ENCODE measurements at regions not wholly inside any gene's neighbourhood (a gene's known extent, or its start where the extent isn't known, plus 50 kb on each side); places are given as distances from the start of the nearest gene placed in this dataset.

DNA sequence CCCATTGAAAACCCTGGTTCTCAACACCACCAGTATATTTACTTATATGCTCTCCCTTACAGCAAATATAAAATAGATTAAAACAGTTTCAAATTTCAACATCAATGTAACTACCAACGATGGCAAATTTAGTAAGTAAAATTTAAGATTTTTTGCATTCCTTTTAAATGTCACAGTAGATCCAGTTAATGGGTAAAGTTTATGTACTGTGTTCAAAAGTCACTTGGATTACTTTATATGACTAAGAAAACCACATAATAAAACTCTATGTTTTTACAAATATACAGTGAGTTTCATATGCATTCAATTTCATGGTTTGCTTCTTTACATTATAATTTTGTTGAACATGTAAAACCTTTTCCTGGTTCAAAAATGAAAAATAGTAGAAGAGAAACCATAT, 364.6 kb downstream of the AASDHPPT start:
- no peak overlapping the region for H3K4me2 ChIP-seq (replicated peaks; ENCODE audit: extremely low read depth, low read length, poor library complexity, severe bottlenecking)
- H3K9me3 ChIP-seq (replicated peaks in 1 of 2; ENCODE audit: control insufficient read depth in 1 of 2, insufficient read depth in 1 of 2, low read length in 2 of 2) = peaks cover 0 to 5% of the 10 kb centered on the region in 2 donors
- H3K4me3 ChIP-seq (replicated peaks in 1 of 3; ENCODE audit: low read depth in 2 of 3, low read length in 3 of 3) = no peak overlapping the region
- H3K27me3 ChIP-seq (ENCODE audit: control insufficient read depth in 2 of 2, insufficient read depth in 2 of 2, low read length in 2 of 2) = no peaks in the 10 kb centered on the region
- DNase-seq = no peak
- no peaks in the 10 kb centered on the region for H3K4me1 Mint-ChIP-seq
- TF ChIP-seq, protein P1, sequence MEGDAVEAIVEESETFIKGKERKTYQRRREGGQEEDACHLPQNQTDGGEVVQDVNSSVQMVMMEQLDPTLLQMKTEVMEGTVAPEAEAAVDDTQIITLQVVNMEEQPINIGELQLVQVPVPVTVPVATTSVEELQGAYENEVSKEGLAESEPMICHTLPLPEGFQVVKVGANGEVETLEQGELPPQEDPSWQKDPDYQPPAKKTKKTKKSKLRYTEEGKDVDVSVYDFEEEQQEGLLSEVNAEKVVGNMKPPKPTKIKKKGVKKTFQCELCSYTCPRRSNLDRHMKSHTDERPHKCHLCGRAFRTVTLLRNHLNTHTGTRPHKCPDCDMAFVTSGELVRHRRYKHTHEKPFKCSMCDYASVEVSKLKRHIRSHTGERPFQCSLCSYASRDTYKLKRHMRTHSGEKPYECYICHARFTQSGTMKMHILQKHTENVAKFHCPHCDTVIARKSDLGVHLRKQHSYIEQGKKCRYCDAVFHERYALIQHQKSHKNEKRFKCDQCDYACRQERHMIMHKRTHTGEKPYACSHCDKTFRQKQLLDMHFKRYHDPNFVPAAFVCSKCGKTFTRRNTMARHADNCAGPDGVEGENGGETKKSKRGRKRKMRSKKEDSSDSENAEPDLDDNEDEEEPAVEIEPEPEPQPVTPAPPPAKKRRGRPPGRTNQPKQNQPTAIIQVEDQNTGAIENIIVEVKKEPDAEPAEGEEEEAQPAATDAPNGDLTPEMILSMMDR (IDR thresholded peaks at IDR 0.05) = no peak
- H3K36me3 ChIP-seq (replicated peaks in 1 of 2; ENCODE audit: control insufficient read depth in 1 of 2, insufficient read depth in 2 of 2, low read length in 2 of 2) = no peaks in the 10 kb centered on the region
- no CpG with 5 or more reads among the region's 1 CpG for WGBS (ENCODE audit: insufficient coverage)
- no peaks in the 10 kb centered on the region for H3K27me3 Mint-ChIP-seq (ENCODE audit: low read depth in 3 of 3)
- H4K20me1 ChIP-seq (ENCODE audit: insufficient read depth, low read length) = no peaks in the 10 kb centered on the region
- H3K36me3 Mint-ChIP-seq = no peaks in the 10 kb centered on the region
- H3K4me3 Mint-ChIP-seq = no peak overlapping the region
- intact Hi-C loops (cut with micrococcal nuclease) = no loop called here
- peaks cover 0 to 8% (median 3%) of the 10 kb centered on the region in 7 donors for H3K9me3 Mint-ChIP-seq
- no peak overlapping the region for H3K27ac ChIP-seq (ENCODE audit: low read depth in 1 of 2, low read length in 2 of 2)
- no peak overlapping the region for H2AFZ ChIP-seq (ENCODE audit: insufficient read depth, low read depth, low read length, poor library complexity, severe bottlenecking)
- no peak overlapping the region for H3K27ac Mint-ChIP-seq
- no peaks in the 10 kb centered on the region for H3K4me1 ChIP-seq (ENCODE audit: control insufficient read depth in 1 of 2, insufficient read depth in 2 of 2, low read length in 2 of 2)
- H3K9ac ChIP-seq (ENCODE audit: insufficient read depth, low read length, poor library complexity, severe bottlenecking) = no peak overlapping the region
- H3K79me2 ChIP-seq (ENCODE audit: insufficient read depth, low read length) = no peaks in the 10 kb centered on the region

DNA sequence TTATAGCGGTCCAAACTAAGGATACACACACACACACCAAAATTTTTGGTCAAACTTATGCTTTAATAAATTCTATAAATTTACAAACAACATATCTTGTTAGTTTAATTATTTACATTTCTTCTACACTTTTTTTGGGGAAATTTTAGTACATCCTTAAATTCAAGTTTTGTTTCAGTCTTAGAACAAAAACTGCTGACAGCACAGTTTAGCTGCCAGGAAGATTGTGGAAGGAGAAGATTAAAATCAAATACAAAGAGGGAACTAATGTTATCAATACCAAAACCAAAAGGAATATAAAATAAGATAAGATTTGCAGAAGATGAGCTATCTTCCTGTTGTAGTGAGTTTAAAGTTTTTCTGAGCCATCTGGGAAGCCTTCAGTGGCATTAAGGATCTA, 368.8 kb downstream of the AASDHPPT start:
- no CpG with 5 or more reads among the region's 1 CpG for WGBS (ENCODE audit: insufficient coverage)
- H3K27ac ChIP-seq (ENCODE audit: low read depth in 1 of 2, low read length in 2 of 2) = no peak overlapping the region
- Mint-ChIP-seq H3K4me3 (no peak overlapping the region), H3K27ac (no peak overlapping the region), H3K36me3 (no peaks in the 10 kb centered on the region), H3K4me1 (no peaks in the 10 kb centered on the region), H3K9me3 (peaks cover 0 to 10% (median 9%) of the 10 kb centered on the region in 7 donors), H3K27me3 (ENCODE audit: low read depth in 3 of 3) (no peaks in the 10 kb centered on the region)
- H3K27me3 ChIP-seq (ENCODE audit: control insufficient read depth in 2 of 2, insufficient read depth in 2 of 2, low read length in 2 of 2) = no peaks in the 10 kb centered on the region
- H2AFZ ChIP-seq (ENCODE audit: insufficient read depth, low read depth, low read length, poor library complexity, severe bottlenecking) = no peak overlapping the region
- H3K9me3 ChIP-seq (replicated peaks in 1 of 2; ENCODE audit: control insufficient read depth in 1 of 2, insufficient read depth in 1 of 2, low read length in 2 of 2) = peaks cover 0 to 14% of the 10 kb centered on the region in 2 donors
- H3K4me2 ChIP-seq (replicated peaks; ENCODE audit: extremely low read depth, low read length, poor library complexity, severe bottlenecking) = no peak overlapping the region
- H3K36me3 ChIP-seq (replicated peaks in 1 of 2; ENCODE audit: control insufficient read depth in 1 of 2, insufficient read depth in 2 of 2, low read length in 2 of 2) = no peaks in the 10 kb centered on the region
- TF ChIP-seq, protein P1 (IDR thresholded peaks at IDR 0.05) = no peak
- H3K79me2 ChIP-seq (ENCODE audit: insufficient read depth, low read length) = no peaks in the 10 kb centered on the region
- intact Hi-C loops (cut with micrococcal nuclease) = no loop called here
- H3K4me3 ChIP-seq (replicated peaks in 1 of 3; ENCODE audit: low read depth in 2 of 3, low read length in 3 of 3) = no peak overlapping the region
- no peak overlapping the region for H3K9ac ChIP-seq (ENCODE audit: insufficient read depth, low read length, poor library complexity, severe bottlenecking)
- DNase-seq = no peak
- no peaks in the 10 kb centered on the region for H3K4me1 ChIP-seq (ENCODE audit: control insufficient read depth in 1 of 2, insufficient read depth in 2 of 2, low read length in 2 of 2)
- H4K20me1 ChIP-seq (ENCODE audit: insufficient read depth, low read length) = no peaks in the 10 kb centered on the region
